ENCODE measurements at regions not wholly inside any gene's neighbourhood (a gene's known extent, or its start where the extent isn't known, plus 50 kb on each side); places are given as distances from the start of the nearest gene placed in this dataset.

- no peak for TF ChIP-seq CTCF (IDR thresholded peaks at IDR 0.05)
- TF ChIP-seq USF2 (CRISPR knock-in tag; IDR thresholded peaks at IDR 0.05): no peak
- no peak for TF ChIP-seq IRF2 (CRISPR knock-in tag; IDR thresholded peaks at IDR 0.05; ENCODE audit: borderline replicate concordance, low read depth)
- no peak for TF ChIP-seq STAT6 (CRISPR knock-in tag; conservative IDR thresholded peaks at IDR 0.05; ENCODE audit: low read depth)
- no peak for TF ChIP-seq ATF3 (CRISPR knock-in tag; conservative IDR thresholded peaks at IDR 0.05)
Measured at GRCh38 chr4:126899331-126899801, 733.4 kb upstream of the INTU start.
